ENCODE measurements at regions not wholly inside any gene's neighbourhood (a gene's known extent, or its start where the extent isn't known, plus 50 kb on each side); places are given as distances from the start of the nearest gene placed in this dataset.

DNA sequence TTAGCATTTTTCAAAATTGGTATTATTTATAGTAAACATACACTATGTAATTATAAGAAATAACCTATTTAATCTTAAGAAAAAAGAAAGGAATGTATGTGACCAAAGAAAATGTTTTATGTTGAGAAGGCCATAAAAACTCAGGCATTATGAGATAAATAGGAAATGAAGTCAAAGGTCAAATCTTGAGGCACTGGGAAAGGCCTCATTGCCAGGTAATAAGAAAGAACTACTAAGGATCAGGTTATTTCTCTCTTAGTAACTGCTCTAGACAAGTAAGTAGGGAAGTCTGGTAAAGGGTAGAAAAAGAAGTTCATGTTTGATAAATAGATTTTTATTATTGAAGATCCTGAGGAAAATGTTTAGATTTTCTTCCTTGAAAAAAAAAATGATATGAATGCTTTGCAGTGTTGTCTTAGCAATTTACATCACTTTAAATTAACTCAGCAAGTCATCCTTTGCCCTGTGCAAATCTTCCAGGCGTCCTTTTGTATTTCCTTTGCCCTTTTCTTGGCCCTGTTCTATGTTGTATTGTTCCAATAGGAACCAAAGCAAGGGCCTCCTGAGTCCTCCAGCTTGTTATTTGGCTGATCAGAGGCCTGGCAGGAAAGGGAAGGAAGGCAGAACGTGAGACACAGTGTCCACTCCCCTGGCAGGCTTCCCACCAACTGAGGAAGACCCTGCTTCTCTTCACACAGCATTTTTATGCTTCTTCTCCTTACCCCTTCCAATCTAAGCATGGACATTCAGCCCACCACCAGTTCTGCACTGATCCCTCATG is 260.4 kb upstream of the MIR17HG start:
- DNase-seq (ENCODE audit: low read depth): no peak

- DNase-seq (ENCODE audit: low read depth): no peak
These were observed 250.2 kb upstream of the MIR17HG start for GRCh38 chr13:91097269-91097668.

GRCh38 chr13:91099877-91100276 is 247.6 kb upstream of the MIR17HG start:
- no peak for DNase-seq (ENCODE audit: low read depth)

- no peak for DNase-seq (ENCODE audit: low read depth)
These were observed 246.5 kb upstream of the MIR17HG start for GRCh38 chr13:91100944-91101343.

DNA sequence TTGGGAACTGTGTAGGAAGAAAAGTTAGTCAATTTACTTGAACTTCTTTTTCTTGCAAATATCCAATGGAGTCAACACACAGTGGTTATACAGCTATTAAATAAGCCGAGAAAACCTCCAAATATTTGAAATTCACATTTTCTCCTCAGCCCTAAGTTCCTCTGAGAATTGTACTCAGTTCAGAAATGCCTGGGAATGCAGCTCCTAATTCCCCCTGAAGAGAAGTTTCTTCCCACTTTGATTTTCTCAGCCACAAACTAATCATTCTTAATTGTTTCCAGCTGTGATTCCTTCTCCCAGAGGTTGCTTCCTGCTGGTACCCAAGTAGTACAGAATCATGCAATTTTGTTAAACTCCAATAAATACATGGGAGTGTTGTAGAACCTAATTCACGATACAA is 246.1 kb upstream of the MIR17HG start:
- DNase-seq (ENCODE audit: low read depth): no peak

DNA sequence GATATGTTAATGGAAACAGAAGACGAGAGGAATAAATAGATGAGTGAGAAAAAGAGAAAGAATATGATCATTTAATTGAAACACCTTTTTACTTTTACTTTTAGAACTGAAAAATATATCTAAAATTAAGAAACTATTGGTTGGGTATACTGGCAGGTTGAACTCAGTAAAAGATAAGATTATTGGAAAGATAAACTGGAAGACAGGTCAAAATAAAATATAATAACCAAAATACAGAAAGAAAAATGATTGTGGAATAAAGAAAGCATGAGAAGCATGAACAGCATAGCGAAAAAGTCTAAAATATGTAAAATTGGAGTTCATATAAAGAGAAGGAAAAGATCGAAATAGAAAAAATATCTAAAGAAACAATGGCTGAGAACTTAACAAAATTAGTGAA is 242.2 kb upstream of the MIR17HG start:
- DNase-seq (ENCODE audit: low read depth): no peak

GRCh38 chr13:91106565-91106964 is 240.9 kb upstream of the MIR17HG start:
- DNase-seq (ENCODE audit: low read depth): no peak

DNA sequence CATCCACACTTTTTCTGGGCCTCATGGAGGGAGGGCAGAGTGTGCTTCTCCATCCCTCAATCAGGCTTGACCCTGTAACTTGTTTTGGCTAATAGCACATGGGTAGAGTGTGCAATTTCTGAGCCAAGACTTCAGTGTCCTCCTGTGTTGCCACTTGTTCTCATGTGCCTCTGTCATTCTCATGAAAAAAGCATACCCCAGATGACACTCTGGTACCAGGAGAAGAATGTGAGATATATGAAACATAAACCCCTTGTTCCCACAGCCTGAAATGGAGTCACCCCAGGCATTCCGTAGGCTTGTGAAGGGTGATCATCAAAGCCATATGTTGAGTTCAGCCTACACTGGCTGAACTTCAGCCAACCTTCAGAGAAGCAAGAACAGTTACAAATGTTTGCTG is 239.2 kb upstream of the MIR17HG start:
- no peak for DNase-seq (ENCODE audit: low read depth)

GRCh38 chr13:91111476-91112200 is 235.8 kb upstream of the MIR17HG start:
- DNase-seq (ENCODE audit: low read depth): no peak

- DNase-seq (ENCODE audit: low read depth): no peak
These were observed 235.1 kb upstream of the MIR17HG start for GRCh38 chr13:91112201-91112923.

- no peak for DNase-seq (ENCODE audit: low read depth)
These were observed 234.6 kb upstream of the MIR17HG start for GRCh38 chr13:91112924-91113277.

- DNase-seq (ENCODE audit: low read depth): no peak
These were observed 231.7 kb upstream of the MIR17HG start for GRCh38 chr13:91115776-91116175.

DNA sequence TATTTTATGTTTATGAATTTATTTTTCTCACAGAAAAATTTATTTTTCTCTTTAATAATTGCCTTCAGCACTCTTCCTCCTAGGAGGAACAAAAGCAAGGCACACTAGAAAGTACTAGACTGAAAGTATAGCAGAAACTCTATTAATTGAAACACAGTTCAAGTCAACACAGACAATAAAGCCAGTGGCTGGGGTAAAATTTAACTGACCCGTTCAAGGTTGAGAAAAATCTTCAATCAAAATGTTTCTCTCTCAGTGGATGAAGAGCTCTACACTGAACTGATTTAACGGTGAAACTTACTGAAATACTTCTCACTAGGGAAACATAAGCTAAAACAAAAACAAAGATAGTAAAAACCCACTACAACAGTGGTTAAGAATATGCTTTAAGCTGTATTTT is 230.1 kb upstream of the MIR17HG start:
- no peak for DNase-seq (ENCODE audit: low read depth)

- no peak for DNase-seq (ENCODE audit: low read depth)
These were observed 227.8 kb upstream of the MIR17HG start for GRCh38 chr13:91119643-91120042.

GRCh38 chr13:91122766-91123165 is 224.7 kb upstream of the MIR17HG start:
- no peak for DNase-seq (ENCODE audit: low read depth)

DNA sequence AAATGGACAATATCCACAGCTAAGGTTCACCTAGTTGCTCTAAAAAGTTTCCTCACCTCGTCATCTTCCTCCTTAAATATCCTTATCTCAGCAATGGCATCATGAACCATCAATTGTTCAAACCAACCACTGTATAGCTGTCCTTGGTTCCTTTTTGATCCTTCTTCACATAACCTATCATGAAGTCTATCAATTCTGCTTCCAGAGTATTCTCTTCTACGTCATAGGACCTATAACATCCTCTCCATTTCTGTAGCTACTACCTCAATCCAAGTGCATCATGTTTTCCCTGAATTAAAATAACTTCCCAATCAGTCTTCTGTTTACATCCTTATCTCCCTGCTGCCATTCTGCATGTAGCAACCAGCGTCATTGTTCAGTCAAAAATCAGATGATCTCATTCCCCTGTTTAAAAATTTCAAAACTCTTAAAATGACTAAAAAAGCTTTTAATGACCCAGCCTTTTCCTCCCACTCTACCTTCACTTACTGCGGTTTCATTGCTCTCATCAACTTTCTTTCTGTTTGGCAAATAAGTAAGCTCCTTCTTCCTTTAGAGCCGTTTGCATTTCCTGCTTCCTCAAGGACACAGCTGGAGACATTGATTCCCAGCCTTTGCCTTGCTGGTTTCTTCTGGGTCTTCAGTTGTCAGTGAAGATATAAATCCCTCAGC is 223.9 kb upstream of the MIR17HG start:
- DNase-seq (ENCODE audit: low read depth): no peak

GRCh38 chr13:91126806-91127205 is 220.7 kb upstream of the MIR17HG start:
- DNase-seq (ENCODE audit: low read depth): no peak

- DNase-seq (ENCODE audit: low read depth): no peak
These were observed 219.5 kb upstream of the MIR17HG start for GRCh38 chr13:91127995-91128394.

DNA sequence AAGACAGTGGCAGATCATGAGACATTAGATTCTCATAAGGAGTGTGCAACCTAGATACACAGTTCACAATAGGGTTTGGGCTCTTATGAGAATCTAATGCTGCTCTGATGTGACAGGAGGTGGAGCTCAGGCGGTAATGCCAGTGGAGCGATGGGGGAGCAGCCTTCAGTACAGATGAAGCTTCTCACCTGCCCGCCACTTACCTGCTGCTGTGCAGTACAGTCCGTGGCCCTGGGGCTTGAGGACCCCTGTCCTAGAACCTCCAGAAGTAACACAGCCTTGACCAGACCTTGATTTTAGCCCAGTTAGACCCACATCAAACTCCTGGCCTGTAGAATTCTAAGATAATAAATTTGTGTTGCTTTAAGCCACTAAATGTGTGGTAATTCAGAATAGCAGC is 215.1 kb upstream of the MIR17HG start:
- DNase-seq (ENCODE audit: low read depth): no peak

GRCh38 chr13:91132786-91133185 is 214.7 kb upstream of the MIR17HG start:
- DNase-seq (ENCODE audit: low read depth): no peak

GRCh38 chr13:91133941-91134802 is 213.3 kb upstream of the MIR17HG start:
- peak; percentile 6 for DNase-seq (ENCODE audit: low read depth)

GRCh38 chr13:91134803-91135184 is 212.7 kb upstream of the MIR17HG start:
- DNase-seq (ENCODE audit: low read depth): no peak

All from stimulated activated CD4-positive, alpha-beta T cell treated with anti-CD3 and anti-CD28 coated beads, Interleukin-2, amount 100 ng/mL, for 4 hours (primary cell).